ENCODE measurements at regions not wholly inside any gene's neighbourhood (a gene's known extent, or its start where the extent isn't known, plus 50 kb on each side); places are given as distances from the start of the nearest gene placed in this dataset.

DNA sequence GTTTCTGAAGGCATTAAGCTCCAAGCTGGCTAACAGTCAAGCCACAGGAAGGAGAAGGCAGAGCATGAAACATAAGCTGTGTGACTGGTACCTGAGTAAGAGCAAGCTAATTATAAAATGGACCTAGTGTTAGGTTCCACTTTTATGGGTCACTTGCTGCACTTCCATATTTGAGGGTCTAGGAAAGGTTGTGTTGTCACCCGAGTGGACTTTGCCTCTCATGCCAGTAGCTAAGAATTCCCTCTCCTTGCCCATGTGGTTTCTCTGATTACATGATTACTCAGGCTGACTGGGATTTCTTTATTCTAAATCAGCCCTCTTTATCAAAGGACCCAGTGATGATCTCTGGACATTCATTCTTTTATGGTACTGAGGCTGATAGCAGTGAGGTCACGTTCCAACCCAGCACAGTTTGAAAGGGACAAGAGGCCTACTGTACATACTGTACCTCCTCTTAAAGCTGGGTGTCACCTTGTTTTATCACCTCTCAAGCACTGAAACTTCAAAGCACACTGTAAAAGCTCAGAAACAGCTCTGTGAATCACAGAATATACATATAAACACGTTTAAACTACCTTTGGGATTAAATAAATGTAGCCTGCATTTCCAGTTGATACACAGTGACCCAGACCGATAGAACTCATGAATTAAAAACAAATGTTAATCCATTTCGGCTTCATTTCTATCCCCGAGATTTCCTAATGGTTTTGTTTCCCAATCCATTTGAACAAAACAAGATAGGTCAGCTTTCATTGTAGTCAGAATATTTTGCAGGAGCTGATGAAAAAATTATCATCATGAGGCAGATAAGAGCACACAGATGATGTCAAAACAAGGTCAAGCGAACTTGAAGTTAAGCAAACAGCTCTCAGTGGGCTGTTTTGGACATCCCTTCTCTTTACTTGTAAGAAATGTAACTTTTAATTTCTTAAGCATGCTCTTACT lies 96.5 kb downstream of the ALDH8A1 start:
- no peak for DNase-seq
- Mint-ChIP-seq H3K27ac (ENCODE audit: unreplicated experiment) (no peak overlapping the region), H3K27me3 (ENCODE audit: unreplicated experiment) (no peaks in the 10 kb centered on the region), H3K9me3 (ENCODE audit: low read depth, unreplicated experiment) (no peaks in the 10 kb centered on the region), H3K36me3 (ENCODE audit: insufficient read depth, unreplicated experiment) (no peaks in the 10 kb centered on the region), H3K4me1 (ENCODE audit: low read depth, unreplicated experiment) (peaks cover 8% of the 10 kb centered on the region), H3K4me3 (ENCODE audit: low read depth, unreplicated experiment) (no peak overlapping the region)
- CTCF ChIA-PET, result interaction anchor here (0.7 kb wide), 2 partner anchors 42 to 1340 kb away, joined by 4 read pairs; no protein-coding TSS in a partner anchor
- no TSS peak for BruUV-seq (replicated peaks)
- no peak for TF ChIP-seq CTCF (IDR thresholded peaks at IDR 0.05; ENCODE audit: unreplicated experiment)
- intact Hi-C loops (cut with micrococcal nuclease; ENCODE audit: unreplicated experiment), result no loop called here

DNA sequence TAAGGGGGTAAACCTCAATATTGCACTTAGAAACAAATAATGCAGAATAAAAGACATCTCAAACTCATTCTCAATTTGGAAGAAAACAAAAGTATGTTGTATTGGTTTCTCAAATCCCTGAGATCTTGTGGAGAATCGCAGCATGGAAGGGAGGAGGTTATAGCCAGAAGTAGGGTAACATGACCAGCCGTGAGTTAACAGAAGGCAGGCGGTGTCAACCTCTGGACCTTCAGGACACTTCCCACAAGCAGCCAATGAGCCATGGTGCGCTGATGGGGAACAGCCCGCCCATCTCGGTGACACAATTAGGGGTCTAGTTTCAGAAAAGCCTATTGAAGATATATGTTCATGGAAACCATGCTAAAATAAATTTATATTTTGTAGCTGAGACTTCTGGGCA lies 98.4 kb downstream of the ALDH8A1 start:
- TF ChIP-seq CTCF (IDR thresholded peaks at IDR 0.05; ENCODE audit: unreplicated experiment), result no peak
- Mint-ChIP-seq H3K27me3 (ENCODE audit: unreplicated experiment) (no peaks in the 10 kb centered on the region), H3K4me3 (ENCODE audit: low read depth, unreplicated experiment) (no peak overlapping the region), H3K36me3 (ENCODE audit: insufficient read depth, unreplicated experiment) (no peaks in the 10 kb centered on the region), H3K4me1 (ENCODE audit: low read depth, unreplicated experiment) (peaks cover 8% of the 10 kb centered on the region), H3K27ac (ENCODE audit: unreplicated experiment) (no peak overlapping the region), H3K9me3 (ENCODE audit: low read depth, unreplicated experiment) (no peaks in the 10 kb centered on the region)
- BruUV-seq (replicated peaks), result no TSS peak
- CTCF ChIA-PET, result no interaction called here
- intact Hi-C loops (cut with micrococcal nuclease; ENCODE audit: unreplicated experiment), result no loop called here
- DNase-seq, result no peak

- no TSS peak for BruUV-seq (replicated peaks)
- H3K27ac Mint-ChIP-seq (ENCODE audit: unreplicated experiment), result no peak overlapping the region
- no peaks in the 10 kb centered on the region for H3K9me3 Mint-ChIP-seq (ENCODE audit: low read depth, unreplicated experiment)
- H3K27me3 Mint-ChIP-seq (ENCODE audit: unreplicated experiment), result no peaks in the 10 kb centered on the region
- H3K4me1 Mint-ChIP-seq (ENCODE audit: low read depth, unreplicated experiment), result peaks cover 8% of the 10 kb centered on the region
- intact Hi-C loops (cut with micrococcal nuclease; ENCODE audit: unreplicated experiment), result no loop called here
- CTCF ChIA-PET, result no interaction called here
- H3K4me3 Mint-ChIP-seq (ENCODE audit: low read depth, unreplicated experiment), result no peak overlapping the region
- TF ChIP-seq CTCF (IDR thresholded peaks at IDR 0.05; ENCODE audit: unreplicated experiment), result no peak
- no peaks in the 10 kb centered on the region for H3K36me3 Mint-ChIP-seq (ENCODE audit: insufficient read depth, unreplicated experiment)
- no peak for DNase-seq
Measured at GRCh38 chr6:134850721-134851305, 99.1 kb downstream of the ALDH8A1 start.

- DNase-seq, result no peak
- Mint-ChIP-seq H3K9me3 (ENCODE audit: low read depth, unreplicated experiment) (no peaks in the 10 kb centered on the region), H3K4me3 (ENCODE audit: low read depth, unreplicated experiment) (no peak overlapping the region), H3K4me1 (ENCODE audit: low read depth, unreplicated experiment) (peaks cover 8% of the 10 kb centered on the region), H3K27me3 (ENCODE audit: unreplicated experiment) (no peaks in the 10 kb centered on the region), H3K36me3 (ENCODE audit: insufficient read depth, unreplicated experiment) (no peaks in the 10 kb centered on the region), H3K27ac (ENCODE audit: unreplicated experiment) (no peak overlapping the region)
- no peak for TF ChIP-seq CTCF (IDR thresholded peaks at IDR 0.05; ENCODE audit: unreplicated experiment)
- CTCF ChIA-PET, result interaction anchor here (0.6 kb wide), 1 partner anchor 897 kb away, joined by 6 read pairs; the partner anchor contains the start of gene TBPL1
- intact Hi-C loops (cut with micrococcal nuclease; ENCODE audit: unreplicated experiment), result no loop called here
- BruUV-seq (replicated peaks), result no TSS peak
Measured at GRCh38 chr6:134849920-134850447, 99.9 kb downstream of the ALDH8A1 start.
